GM12878 (cell line): ENCODE measurements at regions not wholly inside any gene's neighbourhood (a gene's known extent, or its start where the extent isn't known, plus 50 kb on each side); places are given as distances from the start of the nearest gene placed in this dataset.

ENCODE experiments used
- ATAC-seq: fragments of 200-7000 bp; cut with Tn5 transposase; 3 replicates; pipeline ENCODE4 v1.9.1; 2020; ENCODE audit warnings: mild to moderate bottlenecking, moderate library complexity
- BruUV-seq: library from RNA; stranded (reverse); fragments of 400-500 nt; replicated peaks from 2 replicates; lab custom pipeline; 2021; lab: Mats Ljungman, UMichigan
- CTCF ChIA-PET: fragments of 300-600 bp; sonication (Branson Sonifier 250); formaldehyde crosslinking; extraction: SDS; loops from one replicate; lab custom pipeline; 2021; ENCODE audit warnings: inconsistent platforms; lab: Yijun Ruan, JAX
- POLR2A ChIA-PET: fragments of 350-600 bp; formaldehyde crosslinking; extraction: SDS; loops from one replicate; lab custom pipeline; 2021; ENCODE audit warnings: inconsistent platforms; lab: Charles Lee
- RAD21 ChIA-PET: fragments of 300-600 bp; sonication (Branson Sonifier 250); formaldehyde crosslinking; loops from one replicate; lab custom pipeline; 2023; ENCODE audit warnings: antibody characterized with exemption; ENCODE audit not compliant: unreplicated experiment; lab: Charles Lee
- SMC1A ChIA-PET: fragments of 300-600 bp; sonication (Branson Sonifier 250); formaldehyde crosslinking; loops from one replicate; lab custom pipeline; 2023; ENCODE audit not compliant: unreplicated experiment, uncharacterized antibody; lab: Charles Lee
- DNase-seq: peaks from one replicate; pipeline ENCODE4 v3.0.0-alpha.2; 2011; ENCODE audit warnings: low read depth, low spot score
- FAIRE-seq: peaks from 3 replicates; lab custom pipeline; 2011; peaks lifted over from hg19 to GRCh38; lab: Jason Lieb, UNC
- H2AFZ ChIP-seq: 2 replicates; pipeline ENCODE4 v1.6.0; 2011; ENCODE audit warnings: low read depth, low read length, control low read depth; ENCODE audit not compliant: control insufficient read depth
- H3K27ac ChIP-seq: 2 replicates; pipeline ENCODE4 v1.5.1; 2011; ENCODE audit warnings: control low read depth; ENCODE audit not compliant: control insufficient read depth, insufficient read depth
- H3K27me3 ChIP-seq, 2 experiments: replicated peaks in 1 of 2; 2 replicates each; pipeline versions ENCODE4 v1.6.0 to v1.6.1; 2011; ENCODE audit warnings: low read length in 1 of 2; ENCODE audit not compliant: control insufficient read depth in 2 of 2, insufficient read depth in 2 of 2
- H3K36me3 ChIP-seq, 2 experiments: 2 replicates each; pipeline ENCODE4 v1.5.1; 2011; ENCODE audit warnings: low read length in 1 of 2; ENCODE audit not compliant: control insufficient read depth in 2 of 2, insufficient read depth in 2 of 2
- H3K4me1 ChIP-seq: 2 replicates; pipeline ENCODE4 v1.6.1; 2011; ENCODE audit warnings: mild to moderate bottlenecking, low read length, moderate library complexity, mixed read lengths; ENCODE audit not compliant: control insufficient read depth, insufficient read depth
- H3K4me2 ChIP-seq: 2 replicates; pipeline ENCODE4 v1.6.0; 2011; ENCODE audit warnings: control low read depth; ENCODE audit not compliant: control insufficient read depth, insufficient read depth
- H3K4me3 ChIP-seq: fragments of 200-600 bp; sonication (generic); 2 replicates; pipeline ENCODE4 v1.5.1; 2016
- H3K79me2 ChIP-seq: 2 replicates; pipeline ENCODE4 v1.6.0; 2011; ENCODE audit warnings: low read length; ENCODE audit not compliant: control insufficient read depth, insufficient read depth
- H3K9ac ChIP-seq: 2 replicates; pipeline ENCODE4 v1.8.0; 2011; ENCODE audit warnings: low read length, control low read depth, mixed read lengths; ENCODE audit not compliant: control insufficient read depth, insufficient read depth
- H3K9me3 ChIP-seq: replicated peaks from 3 replicates; pipeline ENCODE4 v1.5.1; 2011; ENCODE audit warnings: mild to moderate bottlenecking, low read length; ENCODE audit not compliant: control insufficient read depth, insufficient read depth
- H4K20me1 ChIP-seq: 2 replicates; pipeline ENCODE4 v1.6.0; 2011; ENCODE audit not compliant: control insufficient read depth, insufficient read depth
- FOS ChIP-seq: IDR thresholded peaks from 3 replicates; pipeline ENCODE4 v1.6.1; 2011; ENCODE audit warnings: borderline replicate concordance; ENCODE audit not compliant: insufficient read length; ENCODE audit errors: extremely low read depth
- JUND ChIP-seq: IDR thresholded peaks from 2 replicates; pipeline ENCODE4 v1.6.1; 2012; ENCODE audit warnings: low read depth, mild to moderate bottlenecking, low read length, improper control_type of control experiment, moderate library complexity
- PAX8 ChIP-seq: fragments of 450-650 bp; IDR thresholded peaks from 2 replicates; pipeline ENCODE4 v1.6.1; 2017; ENCODE audit warnings: mild to moderate bottlenecking, moderate library complexity
- PML ChIP-seq: IDR thresholded peaks from 2 replicates; pipeline ENCODE4 v1.6.1; 2012; ENCODE audit warnings: low read length, inconsistent platforms
- POLR2AphosphoS2 ChIP-seq: IDR thresholded peaks from 2 replicates; pipeline ENCODE4 v1.6.1; 2011; ENCODE audit warnings: low read depth, mild to moderate bottlenecking, low read length, improper control_type of control experiment, moderate library complexity
- YBX1 ChIP-seq: fragments of 450-650 bp; IDR thresholded peaks from 2 replicates; pipeline ENCODE4 v1.6.1; 2016; ENCODE audit warnings: antibody characterized with exemption
- ZBTB4 ChIP-seq: fragments of 450-650 bp; formaldehyde crosslinking; IDR thresholded peaks from 2 replicates; pipeline ENCODE4 v1.4.0; 2022; ENCODE audit warnings: mild to moderate bottlenecking, moderate library complexity
- WGBS: methylation state at CpG from one replicate; pipeline ENCODE4 v1.1.6; 2016; ENCODE audit warnings: low lambda C conversion rate; ENCODE audit not compliant: insufficient replicate concordance, insufficient coverage; ENCODE audit errors: missing lambda C conversion rate; 5-methylcytosine and 5-hydroxymethylcytosine counted together
- in situ Hi-C: fragments of 300-500 bp; cut with MboI; formaldehyde crosslinking; loops from 9 replicates; pipeline ENCODE4 v1.14.3; 2018; ENCODE audit warnings: mixed read lengths
- intact Hi-C: fragments of 100-400 bp; cut with micrococcal nuclease; formaldehyde crosslinking; loops from one replicate; pipeline ENCODE4 v1.14.2; 2022; ENCODE audit not compliant: unreplicated experiment

- H2AFZ ChIP-seq, result peak overlapping the region; percentile 23; the same call in 1 of the 2 replicates
- ChIA-PET RAD21 (interaction anchor here (0.7 to 4.8 kb wide), 39 partner anchors 9 to 730 kb away, joined by 3 to 67 read pairs (median 6); partner anchors contain the start of genes CD83, GFOD1 and SIRT5), SMC1A (interaction anchor here (0.7 to 7.4 kb wide), 43 partner anchors 9 to 948 kb away, joined by 3 to 87 read pairs (median 7); no protein-coding TSS in a partner anchor), CTCF (interaction anchor here (0.6 to 8.1 kb wide), 44 partner anchors 10 to 687 kb away, joined by 3 to 194 read pairs (median 6); partner anchors contain the start of genes CD83, NOL7 and RNF182), POLR2A (interaction anchor here (0.7 to 1.9 kb wide), 4 partner anchors 21 to 58 kb away, joined by 3 to 5 read pairs (median 4); no protein-coding TSS in a partner anchor)
- H3K27me3 ChIP-seq, result no peaks in the 10 kb centered on the region
- no peaks in the 10 kb centered on the region for H3K79me2 ChIP-seq
- 71% methylated on average over 3 of the region's 3 CpGs for WGBS
- H3K36me3 ChIP-seq, result no peaks in the 10 kb centered on the region
- BruUV-seq, result no TSS peak
- no peaks in the 10 kb centered on the region for H4K20me1 ChIP-seq
- H3K4me1 ChIP-seq, result peaks cover 7% of the 10 kb centered on the region
- H3K9me3 ChIP-seq, result peaks cover under 1% of the 10 kb centered on the region; the same call in 2 of the 3 replicates
- H3K4me3 ChIP-seq, result no peak overlapping the region
- ATAC-seq (no peak), FAIRE-seq (no peak), DNase-seq (no peak)
- no peak overlapping the region for H3K9ac ChIP-seq
- no peak overlapping the region for H3K27ac ChIP-seq
- TF ChIP-seq ZBTB4 (CRISPR knock-in tag), result no peak
- no peak for TF ChIP-seq POLR2AphosphoS2
- TF ChIP-seq PAX8, result no peak
- TF ChIP-seq JUND, result no peak
- no peak for TF ChIP-seq FOS
- TF ChIP-seq PML, result no peak
- no peak for TF ChIP-seq YBX1
- intact Hi-C loops (loop anchor here (1.0 to 2.0 kb wide), 3 partner anchors 77 to 273 kb away; no protein-coding TSS in a partner anchor), in situ Hi-C loops (loop anchor here (5.0 kb wide), 1 partner anchor 160 kb away; no protein-coding TSS in a partner anchor)
- H3K4me2 ChIP-seq, result no peak overlapping the region
Observed at GRCh38 chr6:14067656-14068055, 49.9 kb upstream of the CD83 start.
